ENCODE measurements at regions not wholly inside any gene's neighbourhood (a gene's known extent, or its start where the extent isn't known, plus 50 kb on each side); places are given as distances from the start of the nearest gene placed in this dataset.
"Not testable (repeated sequence)": the region's sequence is repeated elsewhere in the genome, so short reads cannot be mapped to it uniquely, and the experiment has no call there.

GRCh38 chr4:189736656-189737055 is 204.0 kb upstream of the FRG1 start:
- H3K4me3 ChIP-seq (replicated peaks in 1 of 2; ENCODE audit: low read depth in 1 of 2, low read length in 2 of 2); H3K79me2 ChIP-seq (ENCODE audit: insufficient read depth, low read length); ATAC-seq; POLR2A ChIA-PET; H3K9me2 ChIP-seq (ENCODE audit: insufficient read depth); BruUV-seq (replicated peaks); CTCF ChIA-PET; H3K36me3 ChIP-seq (ENCODE audit: control insufficient read depth in 1 of 2, insufficient read depth in 2 of 2, low read length in 2 of 2); intact Hi-C loops (cut with micrococcal nuclease); H3K27ac ChIP-seq (ENCODE audit: low read depth, low read length); RAD21 ChIA-PET (ENCODE audit: low non-redundant PET in 1 of 2, low total read pairs in 2 of 2, uncharacterized antibody in 2 of 2, unreplicated experiment in 2 of 2); H3K4me2 ChIP-seq (ENCODE audit: low read length); H2AFZ ChIP-seq (ENCODE audit: low read depth, low read length, poor library complexity, severe bottlenecking); H3K27me3 ChIP-seq (ENCODE audit: insufficient read depth, low read length); DNase-seq (ENCODE audit: low read depth, low spot score); H3K9ac ChIP-seq (ENCODE audit: low read length); H4K20me1 ChIP-seq (ENCODE audit: insufficient read depth); H3K9me3 ChIP-seq (ENCODE audit: control insufficient read depth in 1 of 2, insufficient read depth in 1 of 2, low read depth in 1 of 2, low read length in 2 of 2); H3K4me1 ChIP-seq (ENCODE audit: control insufficient read depth in 1 of 2, insufficient read depth in 2 of 2, low read length in 2 of 2): not testable (repeated sequence)

- H3K4me3 ChIP-seq (replicated peaks in 1 of 2; ENCODE audit: low read depth in 1 of 2, low read length in 2 of 2); H3K79me2 ChIP-seq (ENCODE audit: insufficient read depth, low read length); intact Hi-C loops (cut with micrococcal nuclease); H3K4me1 ChIP-seq (ENCODE audit: control insufficient read depth in 1 of 2, insufficient read depth in 2 of 2, low read length in 2 of 2); H3K36me3 ChIP-seq (ENCODE audit: control insufficient read depth in 1 of 2, insufficient read depth in 2 of 2, low read length in 2 of 2); DNase-seq (ENCODE audit: low read depth, low spot score); ATAC-seq; H3K27ac ChIP-seq (ENCODE audit: low read depth, low read length); H3K9ac ChIP-seq (ENCODE audit: low read length); H3K4me2 ChIP-seq (ENCODE audit: low read length); H4K20me1 ChIP-seq (ENCODE audit: insufficient read depth); H3K9me3 ChIP-seq (ENCODE audit: control insufficient read depth in 1 of 2, insufficient read depth in 1 of 2, low read depth in 1 of 2, low read length in 2 of 2); H3K27me3 ChIP-seq (ENCODE audit: insufficient read depth, low read length); H3K9me2 ChIP-seq (ENCODE audit: insufficient read depth); POLR2A ChIA-PET; CTCF ChIA-PET; RAD21 ChIA-PET (ENCODE audit: low non-redundant PET in 1 of 2, low total read pairs in 2 of 2, uncharacterized antibody in 2 of 2, unreplicated experiment in 2 of 2); BruUV-seq (replicated peaks); H2AFZ ChIP-seq (ENCODE audit: low read depth, low read length, poor library complexity, severe bottlenecking): not testable (repeated sequence)
Measured at GRCh38 chr4:189740118-189740517, 200.6 kb upstream of the FRG1 start.

- H3K36me3 ChIP-seq (ENCODE audit: control insufficient read depth in 1 of 2, insufficient read depth in 2 of 2, low read length in 2 of 2) = no peaks in the 10 kb centered on the region
- no peaks in the 10 kb centered on the region for H3K79me2 ChIP-seq (ENCODE audit: insufficient read depth, low read length)
- intact Hi-C loops (cut with micrococcal nuclease) = no loop called here
- RAD21 ChIA-PET (ENCODE audit: low non-redundant PET in 1 of 2, low total read pairs in 2 of 2, uncharacterized antibody in 2 of 2, unreplicated experiment in 2 of 2) = no interaction called here
- H3K9me3 ChIP-seq (ENCODE audit: control insufficient read depth in 1 of 2, insufficient read depth in 1 of 2, low read depth in 1 of 2, low read length in 2 of 2) = no peaks in the 10 kb centered on the region
- no peaks in the 10 kb centered on the region for H3K4me1 ChIP-seq (ENCODE audit: control insufficient read depth in 1 of 2, insufficient read depth in 2 of 2, low read length in 2 of 2)
- no peaks in the 10 kb centered on the region for H3K9me2 ChIP-seq (ENCODE audit: insufficient read depth)
- no peaks in the 10 kb centered on the region for H4K20me1 ChIP-seq (ENCODE audit: insufficient read depth)
- no TSS peak for BruUV-seq (replicated peaks)
- no peak overlapping the region for H3K9ac ChIP-seq (ENCODE audit: low read length)
- CTCF ChIA-PET = no interaction called here
- no peak overlapping the region for H3K4me2 ChIP-seq (ENCODE audit: low read length)
- H3K27me3 ChIP-seq (ENCODE audit: insufficient read depth, low read length) = no peaks in the 10 kb centered on the region
- POLR2A ChIA-PET = no interaction called here
- H3K27ac ChIP-seq (ENCODE audit: low read depth, low read length) = no peak overlapping the region
- DNase-seq (ENCODE audit: low read depth, low spot score) (no peak), ATAC-seq (no peak)
- no peak for TF ChIP-seq SP1 (IDR thresholded peaks at IDR 0.05; ENCODE audit: low read depth)
- TF ChIP-seq MAX (IDR thresholded peaks at IDR 0.05) = no peak
- no peak for TF ChIP-seq EZH2phosphoT487 (IDR thresholded peaks at IDR 0.05; ENCODE audit: borderline replicate concordance)
- no peak overlapping the region for H2AFZ ChIP-seq (ENCODE audit: low read depth, low read length, poor library complexity, severe bottlenecking)
- H3K4me3 ChIP-seq (replicated peaks in 1 of 2; ENCODE audit: low read depth in 1 of 2, low read length in 2 of 2) = no peak overlapping the region
Measured at GRCh38 chr4:189740873-189741272, 199.8 kb upstream of the FRG1 start.

- POLR2A ChIA-PET; intact Hi-C loops (cut with micrococcal nuclease): not testable (repeated sequence)
Measured at GRCh38 chr4:189753092-189753491, 187.6 kb upstream of the FRG1 start.

More at GRCh38 chr4:189753092-189753491, 187.6 kb upstream of the FRG1 start:
- H3K9me2 ChIP-seq (ENCODE audit: insufficient read depth); H4K20me1 ChIP-seq (ENCODE audit: insufficient read depth); H3K27me3 ChIP-seq (ENCODE audit: insufficient read depth, low read length); H3K27ac ChIP-seq (ENCODE audit: low read depth, low read length); H3K4me2 ChIP-seq (ENCODE audit: low read length); H3K36me3 ChIP-seq (ENCODE audit: control insufficient read depth in 1 of 2, insufficient read depth in 2 of 2, low read length in 2 of 2); RAD21 ChIA-PET (ENCODE audit: low non-redundant PET in 1 of 2, low total read pairs in 2 of 2, uncharacterized antibody in 2 of 2, unreplicated experiment in 2 of 2); H3K9me3 ChIP-seq (ENCODE audit: control insufficient read depth in 1 of 2, insufficient read depth in 1 of 2, low read depth in 1 of 2, low read length in 2 of 2); BruUV-seq (replicated peaks); H3K9ac ChIP-seq (ENCODE audit: low read length); H3K79me2 ChIP-seq (ENCODE audit: insufficient read depth, low read length); H3K4me1 ChIP-seq (ENCODE audit: control insufficient read depth in 1 of 2, insufficient read depth in 2 of 2, low read length in 2 of 2); CTCF ChIA-PET; ATAC-seq; H2AFZ ChIP-seq (ENCODE audit: low read depth, low read length, poor library complexity, severe bottlenecking); DNase-seq (ENCODE audit: low read depth, low spot score); H3K4me3 ChIP-seq (replicated peaks in 1 of 2; ENCODE audit: low read depth in 1 of 2, low read length in 2 of 2): not testable (repeated sequence)
